ENCODE measurements at regions not wholly inside any gene's neighbourhood (a gene's known extent, or its start where the extent isn't known, plus 50 kb on each side); places are given as distances from the start of the nearest gene placed in this dataset.
"Not testable (repeated sequence)": the region's sequence is repeated elsewhere in the genome, so short reads cannot be mapped to it uniquely, and the experiment has no call there.

- no peak for DNase-seq (ENCODE audit: low read depth)
Observed at GRCh38 chr3:95172164-95172943, 1109.5 kb downstream of the NSUN3 start.

- DNase-seq (ENCODE audit: low read depth): no peak
Observed at GRCh38 chr3:95177096-95177495, 1114.2 kb downstream of the NSUN3 start.

GRCh38 chr3:95184038-95184437 lies 1121.2 kb downstream of the NSUN3 start:
- DNase-seq (ENCODE audit: low read depth): no peak

GRCh38 chr3:95189348-95189747 lies 1126.5 kb downstream of the NSUN3 start:
- no peak for DNase-seq (ENCODE audit: low read depth)

GRCh38 chr3:95197661-95198060 lies 1134.8 kb downstream of the NSUN3 start:
- no peak for DNase-seq (ENCODE audit: low read depth)

- no peak for DNase-seq (ENCODE audit: low read depth)
Observed at GRCh38 chr3:95200384-95200783, 1137.5 kb downstream of the NSUN3 start.

- no peak for DNase-seq (ENCODE audit: low read depth)
Observed at GRCh38 chr3:95210878-95211277, 1148.0 kb downstream of the NSUN3 start.

- DNase-seq (ENCODE audit: low read depth): no peak
Observed at GRCh38 chr3:95212117-95212516, 1149.3 kb downstream of the NSUN3 start.

- DNase-seq (ENCODE audit: low read depth): no peak
Observed at GRCh38 chr3:95215437-95215957, 1152.6 kb downstream of the NSUN3 start.

GRCh38 chr3:95217661-95218060 lies 1154.8 kb downstream of the NSUN3 start:
- no peak for DNase-seq (ENCODE audit: low read depth)

GRCh38 chr3:95218484-95218883 lies 1155.6 kb downstream of the NSUN3 start:
- no peak for DNase-seq (ENCODE audit: low read depth)

- no peak for DNase-seq (ENCODE audit: low read depth)
Observed at GRCh38 chr3:95226437-95226836, 1163.6 kb downstream of the NSUN3 start.

- DNase-seq (ENCODE audit: low read depth): no peak
Observed at GRCh38 chr3:95227092-95227491, 1164.2 kb downstream of the NSUN3 start.

GRCh38 chr3:95228416-95228815 lies 1165.6 kb downstream of the NSUN3 start:
- DNase-seq (ENCODE audit: low read depth): no peak

- no peak for DNase-seq (ENCODE audit: low read depth)
Observed at GRCh38 chr3:95235916-95236315, 1173.1 kb downstream of the NSUN3 start.

- no peak for DNase-seq (ENCODE audit: low read depth)
Observed at GRCh38 chr3:95237783-95238182, 1174.9 kb downstream of the NSUN3 start.

GRCh38 chr3:95240395-95240794 lies 1177.5 kb downstream of the NSUN3 start:
- no peak for DNase-seq (ENCODE audit: low read depth)

GRCh38 chr3:95241256-95241655 lies 1178.4 kb downstream of the NSUN3 start:
- not testable (repeated sequence) for DNase-seq (ENCODE audit: low read depth)

- DNase-seq (ENCODE audit: low read depth): no peak
Observed at GRCh38 chr3:95246413-95246812, 1183.6 kb downstream of the NSUN3 start.

GRCh38 chr3:95254061-95254460 lies 1191.2 kb downstream of the NSUN3 start:
- no peak for DNase-seq (ENCODE audit: low read depth)

GRCh38 chr3:95254758-95255157 lies 1191.9 kb downstream of the NSUN3 start:
- DNase-seq (ENCODE audit: low read depth): no peak

- DNase-seq (ENCODE audit: low read depth): no peak
Observed at GRCh38 chr3:95265129-95265528, 1202.3 kb downstream of the NSUN3 start.

- no peak for DNase-seq (ENCODE audit: low read depth)
Observed at GRCh38 chr3:95271395-95271794, 1208.5 kb downstream of the NSUN3 start.

- DNase-seq (ENCODE audit: low read depth): no peak
Observed at GRCh38 chr3:95272166-95272565, 1209.3 kb downstream of the NSUN3 start.
